SK-N-SH (cell line): ENCODE measurements at regions not wholly inside any gene's neighbourhood (a gene's known extent, or its start where the extent isn't known, plus 50 kb on each side); places are given as distances from the start of the nearest gene placed in this dataset.

Experiments used
- CTCF ChIA-PET: fragments of 300-600, 350-600 bp; formaldehyde crosslinking; extraction: SDS; loops from one replicate; lab custom pipeline; 2021; lab: Yijun Ruan, JAX
- POLR2A ChIA-PET: fragments of 350-600 bp; sonication (Branson Sonifier 250); formaldehyde crosslinking; extraction: SDS; loops from one replicate; lab custom pipeline; 2020; ENCODE audit warnings: antibody characterized with exemption, inconsistent platforms; lab: Yijun Ruan, JAX
- DNase-seq: peaks from one replicate; pipeline ENCODE4 v3.0.0; 2012
- H2AFZ ChIP-seq: fragments of 200-600 bp; sonication (generic); 2 replicates; pipeline ENCODE4 v1.8.1; 2016; ENCODE audit warnings: antibody characterized with exemption, mild to moderate bottlenecking, low read depth
- H3F3A ChIP-seq: fragments of 200-600 bp; sonication (generic); replicated peaks from 2 replicates; pipeline ENCODE3; 2016; ENCODE audit warnings: antibody characterized with exemption, mild to moderate bottlenecking; ENCODE audit not compliant: insufficient read depth
- H3K27ac ChIP-seq, 2 experiments: fragments of 200-500 bp in 1 of 2; fragments of 200-600 bp in 1 of 2; sonication (Bioruptor generic) in 1 of 2; sonication (generic), shearing (Covaris generic) in 1 of 2; 2 replicates each; pipeline versions ENCODE4 v1.5.1 to v1.6.1; 2014 to 2016; ENCODE audit warnings: low read depth in 2 of 2, inconsistent platforms in 1 of 2, low read length in 1 of 2, mild to moderate bottlenecking in 1 of 2, mixed read lengths in 1 of 2
- H3K27me3 ChIP-seq: fragments of 200-600 bp; sonication (generic), shearing (Covaris generic); 2 replicates; pipeline ENCODE4 v1.6.1; 2016; ENCODE audit warnings: mixed run types; ENCODE audit not compliant: insufficient read depth
- H3K36me3 ChIP-seq, 2 experiments: fragments of 200-500 bp in 1 of 2; fragments of 200-600 bp in 1 of 2; sonication (Bioruptor generic) in 1 of 2; sonication (generic) in 1 of 2; replicated peaks in 1 of 2; 2 replicates each; pipeline versions ENCODE3 to v1.5.1; 2014 to 2016; ENCODE audit warnings: low read length in 1 of 2, mild to moderate bottlenecking in 1 of 2; ENCODE audit not compliant: insufficient read depth in 2 of 2, control insufficient read depth in 1 of 2
- H3K4me1 ChIP-seq, 2 experiments: fragments of 200-500 bp in 1 of 2; fragments of 200-600 bp in 1 of 2; sonication (Bioruptor generic) in 1 of 2; sonication (generic), shearing (Covaris generic) in 1 of 2; 2 replicates each; pipeline versions ENCODE4 v1.5.1 to v1.6.1; 2014 to 2016; ENCODE audit warnings: low read depth in 1 of 2, low read length in 1 of 2, mixed run types in 1 of 2; ENCODE audit not compliant: insufficient read depth in 2 of 2, control insufficient read depth in 1 of 2
- H3K4me2 ChIP-seq: fragments of 200-600 bp; sonication (generic), shearing (Covaris generic); 2 replicates; pipeline ENCODE4 v1.6.1; 2017; ENCODE audit warnings: mixed run types
- H3K4me3 ChIP-seq, 2 experiments: fragments of 200-500 bp in 1 of 2; fragments of 200-600 bp in 1 of 2; sonication (Bioruptor generic) in 1 of 2; sonication (generic), shearing (Covaris generic) in 1 of 2; 2 replicates each; pipeline versions ENCODE4 v1.5.1 to v1.8.1; 2014 to 2016; ENCODE audit warnings: low read depth in 2 of 2, inconsistent platforms in 1 of 2, low read length in 1 of 2, mild to moderate bottlenecking in 1 of 2, mixed read lengths in 1 of 2, moderate library complexity in 1 of 2
- H3K79me2 ChIP-seq: fragments of 200-600 bp; sonication (generic); 2 replicates; pipeline ENCODE4 v1.8.1; 2017; ENCODE audit warnings: mild to moderate bottlenecking; ENCODE audit not compliant: insufficient read depth
- H3K9ac ChIP-seq: fragments of 200-600 bp; sonication (generic); 2 replicates; pipeline ENCODE4 v1.6.1; 2017; ENCODE audit warnings: mixed run types
- H3K9me2 ChIP-seq: fragments of 200-600 bp; sonication (generic); 2 replicates; pipeline ENCODE4 v1.6.1; 2017; ENCODE audit warnings: mixed run types
- H3K9me3 ChIP-seq: fragments of 200-600 bp; sonication (generic); 2 replicates; pipeline ENCODE4 v1.6.1; 2017; ENCODE audit warnings: mixed run types, mild to moderate bottlenecking, moderate library complexity
- H4K20me1 ChIP-seq: fragments of 200-600 bp; sonication (generic); 2 replicates; pipeline ENCODE4 v1.6.1; 2017; ENCODE audit warnings: mild to moderate bottlenecking, mixed run types; ENCODE audit not compliant: insufficient read depth
- MEF2A ChIP-seq: IDR thresholded peaks from 2 replicates; pipeline ENCODE4 v1.4.0; 2012; ENCODE audit warnings: low read depth, borderline replicate concordance
- MXI1 ChIP-seq: IDR thresholded peaks from 2 replicates; pipeline ENCODE4 v1.6.1; 2012; ENCODE audit warnings: mild to moderate bottlenecking, low read depth, low read length, improper control_type of control experiment
- PBX3 ChIP-seq: IDR thresholded peaks from 2 replicates; pipeline ENCODE4; 2012
- RAD21 ChIP-seq: IDR thresholded peaks from 2 replicates; pipeline ENCODE4 v1.6.1; 2012; ENCODE audit warnings: mild to moderate bottlenecking, low read length
- RCOR1 ChIP-seq: fragments of 150-350 bp; IDR thresholded peaks from 2 replicates; pipeline ENCODE4 v1.6.1; 2017; ENCODE audit warnings: antibody characterized with exemption, low read length
- REST ChIP-seq: IDR thresholded peaks from 2 replicates; pipeline ENCODE4 v1.6.1; 2012; ENCODE audit warnings: mild to moderate bottlenecking, low read depth, low read length, moderate library complexity
- RFX5 ChIP-seq: IDR thresholded peaks from 2 replicates; pipeline ENCODE4 v1.6.1; 2012; ENCODE audit warnings: mild to moderate bottlenecking, improper control_type of control experiment, low read length
- ZBTB33 ChIP-seq: IDR thresholded peaks from 2 replicates; pipeline ENCODE4 v1.4.0; 2012; ENCODE audit warnings: low read depth, borderline replicate concordance
- WGBS: methylation state at CpG from one replicate; pipeline ENCODE4 v1.1.6; 2017; ENCODE audit warnings: low lambda C conversion rate; 5-methylcytosine and 5-hydroxymethylcytosine counted together
- TF ChIP-seq, protein P1 (sequence below): IDR thresholded peaks from 2 replicates; pipeline ENCODE4 v1.4.0; 2012; ENCODE audit warnings: low read depth
- TF ChIP-seq, protein P2 (sequence below): fragments of 150-350 bp; IDR thresholded peaks from 2 replicates; pipeline ENCODE4 v1.6.1; 2016; ENCODE audit warnings: mild to moderate bottlenecking, low read depth, low read length

- TF ChIP-seq REST (no peak), RFX5 (no peak)
Measured at GRCh38 chr3:150101016-150101415, 130.3 kb upstream of the PFN2 start (continued).

DNA sequence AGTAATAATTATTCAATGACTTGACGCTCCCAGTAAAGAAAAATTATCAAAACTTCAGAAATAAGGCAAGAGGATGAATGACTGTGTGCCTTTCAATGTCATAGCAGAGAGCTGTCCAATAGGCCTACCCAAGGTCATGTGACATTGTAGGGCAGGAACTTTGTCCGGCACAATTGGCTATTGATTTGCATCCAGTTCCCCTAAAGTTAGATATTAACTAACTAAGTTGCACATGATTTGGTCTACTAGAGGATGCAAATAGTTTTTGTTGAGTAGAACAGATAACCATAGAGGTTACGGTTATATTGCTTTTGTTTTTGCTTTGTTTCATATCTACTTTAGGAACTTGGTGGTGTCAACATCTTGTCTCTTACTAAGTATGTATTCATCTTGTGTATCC lies 127.9 kb upstream of the PFN2 start:
- POLR2A ChIA-PET, result no interaction called here
- 99% methylated on average over 3 of the region's 3 CpGs for WGBS
- H3K4me3 ChIP-seq, result no peak overlapping the region
- H3K36me3 ChIP-seq, result no peaks in the 10 kb centered on the region
- no peaks in the 10 kb centered on the region for H3K9me2 ChIP-seq
- peaks cover 3% of the 10 kb centered on the region for H3F3A ChIP-seq
- H3K9ac ChIP-seq, result no peak overlapping the region
- peaks cover 8% of the 10 kb centered on the region for H3K9me3 ChIP-seq
- H3K27me3 ChIP-seq, result no peaks in the 10 kb centered on the region
- H3K4me1 ChIP-seq, result peaks cover 2 to 6% of the 10 kb centered on the region in 2 experiments; a peak in 3 of 4 replicates
- no peaks in the 10 kb centered on the region for H3K79me2 ChIP-seq
- no peak overlapping the region for H3K27ac ChIP-seq
- CTCF ChIA-PET, result no interaction called here
- H3K4me2 ChIP-seq, result no peak overlapping the region
- DNase-seq, result no peak
- TF ChIP-seq MXI1 (no peak), PBX3 (no peak), RAD21 (no peak), ZBTB33 (no peak), RCOR1 (no peak), MEF2A (no peak), RFX5 (no peak)
- TF ChIP-seq, protein P1, sequence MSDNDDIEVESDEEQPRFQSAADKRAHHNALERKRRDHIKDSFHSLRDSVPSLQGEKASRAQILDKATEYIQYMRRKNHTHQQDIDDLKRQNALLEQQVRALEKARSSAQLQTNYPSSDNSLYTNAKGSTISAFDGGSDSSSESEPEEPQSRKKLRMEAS, result no peak
- TF ChIP-seq, protein P2, sequence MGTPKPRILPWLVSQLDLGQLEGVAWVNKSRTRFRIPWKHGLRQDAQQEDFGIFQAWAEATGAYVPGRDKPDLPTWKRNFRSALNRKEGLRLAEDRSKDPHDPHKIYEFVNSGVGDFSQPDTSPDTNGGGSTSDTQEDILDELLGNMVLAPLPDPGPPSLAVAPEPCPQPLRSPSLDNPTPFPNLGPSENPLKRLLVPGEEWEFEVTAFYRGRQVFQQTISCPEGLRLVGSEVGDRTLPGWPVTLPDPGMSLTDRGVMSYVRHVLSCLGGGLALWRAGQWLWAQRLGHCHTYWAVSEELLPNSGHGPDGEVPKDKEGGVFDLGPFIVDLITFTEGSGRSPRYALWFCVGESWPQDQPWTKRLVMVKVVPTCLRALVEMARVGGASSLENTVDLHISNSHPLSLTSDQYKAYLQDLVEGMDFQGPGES, result no peak
- TF ChIP-seq, all 33 proteins: peak for 0
- no peaks in the 10 kb centered on the region for H4K20me1 ChIP-seq
- no peak overlapping the region for H2AFZ ChIP-seq
